ENCODE measurements at regions not wholly inside any gene's neighbourhood (a gene's known extent, or its start where the extent isn't known, plus 50 kb on each side); places are given as distances from the start of the nearest gene placed in this dataset.

GRCh38 chr1:93764366-93764750 lies 82.7 kb upstream of the BCAR3 start:
- TF ChIP-seq POLR2A (IDR thresholded peaks at IDR 0.05): no peak
- no peak for TF ChIP-seq CTCF (IDR thresholded peaks at IDR 0.05)
- TF ChIP-seq POLR2AphosphoS5 (IDR thresholded peaks at IDR 0.05): no peak
